Adrenal gland (tissue), 9 donors: ENCODE measurements at regions not wholly inside any gene's neighbourhood (a gene's known extent, or its start where the extent isn't known, plus 50 kb on each side); places are given as distances from the start of the nearest gene placed in this dataset.

Source experiments
- DNase-seq, 7 donors: peaks; one replicate each; pipeline ENCODE4 v3.0.0-alpha.2; 2019 to 2020
- H3K27ac ChIP-seq, 5 donors: fragments of 200-600 bp; sonication (generic) in 4 of 5; 1 replicate in 3 of 5; 2 replicates in 2 of 5; pipeline versions ENCODE4 v1.5.1 to v1.8.0; 2016 to 2020; ENCODE audit warnings: mild to moderate bottlenecking in 1 of 5
- H3K27me3 ChIP-seq: fragments of 200-600 bp; 2 replicates; pipeline ENCODE4 v1.8.0; 2021
- H3K36me3 ChIP-seq, 2 donors: fragments of 200-600 bp; replicated peaks in 1 of 2; 1 replicate in 1 of 2; 2 replicates in 1 of 2; pipeline versions ENCODE4 v1.5.1 to v1.8.0; 2018 to 2022
- H3K4me1 ChIP-seq, 2 donors: fragments of 200-600 bp; replicated peaks in 1 of 2; 1 replicate in 1 of 2; 2 replicates in 1 of 2; pipeline versions ENCODE4 v1.5.1 to v1.8.0; 2018 to 2021
- H3K4me3 ChIP-seq, 4 donors: fragments of 200-600 bp; sonication (generic) in 3 of 4; one replicate each; pipeline ENCODE4 v1.5.1; 2016 to 2018
- H3K9me3 ChIP-seq, 3 donors: fragments of 200-600 bp; sonication (generic) in 1 of 3; replicated peaks in 1 of 3; 1 replicate in 2 of 3; 2 replicates in 1 of 3; pipeline versions ENCODE4 v1.5.1 to v1.8.0; 2016 to 2021
- POLR2A ChIP-seq, 2 donors: fragments of 450-650 bp; IDR thresholded peaks; one replicate each; pipeline ENCODE4 v1.6.1; 2017; ENCODE audit warnings: antibody characterized with exemption in 2 of 2, mild to moderate bottlenecking in 2 of 2, moderate library complexity in 1 of 2
- WGBS, 4 donors: extraction: QIAGEN DNeasy Blood & Tissue Kit in 2 of 4; methylation state at CpG; one replicate each; pipeline versions ENCODE4 v1.1.5 to v1.1.7; 2013 to 2017; 5-methylcytosine and 5-hydroxymethylcytosine counted together
- intact Hi-C, 2 donors: fragments of 100-400 bp; cut with DNase I; formaldehyde crosslinking; loops; one replicate each; pipeline versions ENCODE4 v1.14.1 to v1.15.0; 2022 to 2023
- TF ChIP-seq, protein P1 (sequence below), 6 experiments: fragments of 450-650 bp in 4 of 6; fragments of 200-600 bp in 2 of 6; sonication (generic) in 1 of 6; IDR thresholded peaks; 1 replicate in 5 of 6; 2 replicates in 1 of 6; pipeline versions ENCODE4 v1.5.1 to v1.8.0; 2016 to 2021; ENCODE audit warnings: antibody characterized with exemption in 6 of 6, mild to moderate bottlenecking in 2 of 6, moderate library complexity in 1 of 6
- donor health status: healthy with polysubstance abuse.
- donor health status: Bipolar disorder and iron deficiency.
- donor health status: DM: yes; HTN: yes; CAD: no.
- donor health status: DM: no; HTN: no; CAD: no.
- donor health status: DM: no; HTN: no; CAD: no.

GRCh38 chr9:106056328-106056727, 362.0 kb downstream of the TMEM38B start:
- intact Hi-C loops = no loop called here
- Histone ChIP-seq H3K9me3 (no peaks in the 10 kb centered on the region), H3K27ac (no peak overlapping the region), H3K4me1 (no peaks in the 10 kb centered on the region), H3K4me3 (no peak overlapping the region), H3K27me3 (no peaks in the 10 kb centered on the region), H3K36me3 (no peaks in the 10 kb centered on the region)
- DNase-seq = no peak
- TF ChIP-seq POLR2A (IDR thresholded peaks at IDR 0.05) = no peak
- TF ChIP-seq, protein P1, sequence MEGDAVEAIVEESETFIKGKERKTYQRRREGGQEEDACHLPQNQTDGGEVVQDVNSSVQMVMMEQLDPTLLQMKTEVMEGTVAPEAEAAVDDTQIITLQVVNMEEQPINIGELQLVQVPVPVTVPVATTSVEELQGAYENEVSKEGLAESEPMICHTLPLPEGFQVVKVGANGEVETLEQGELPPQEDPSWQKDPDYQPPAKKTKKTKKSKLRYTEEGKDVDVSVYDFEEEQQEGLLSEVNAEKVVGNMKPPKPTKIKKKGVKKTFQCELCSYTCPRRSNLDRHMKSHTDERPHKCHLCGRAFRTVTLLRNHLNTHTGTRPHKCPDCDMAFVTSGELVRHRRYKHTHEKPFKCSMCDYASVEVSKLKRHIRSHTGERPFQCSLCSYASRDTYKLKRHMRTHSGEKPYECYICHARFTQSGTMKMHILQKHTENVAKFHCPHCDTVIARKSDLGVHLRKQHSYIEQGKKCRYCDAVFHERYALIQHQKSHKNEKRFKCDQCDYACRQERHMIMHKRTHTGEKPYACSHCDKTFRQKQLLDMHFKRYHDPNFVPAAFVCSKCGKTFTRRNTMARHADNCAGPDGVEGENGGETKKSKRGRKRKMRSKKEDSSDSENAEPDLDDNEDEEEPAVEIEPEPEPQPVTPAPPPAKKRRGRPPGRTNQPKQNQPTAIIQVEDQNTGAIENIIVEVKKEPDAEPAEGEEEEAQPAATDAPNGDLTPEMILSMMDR (IDR thresholded peaks at IDR 0.05) = no peak

DNA sequence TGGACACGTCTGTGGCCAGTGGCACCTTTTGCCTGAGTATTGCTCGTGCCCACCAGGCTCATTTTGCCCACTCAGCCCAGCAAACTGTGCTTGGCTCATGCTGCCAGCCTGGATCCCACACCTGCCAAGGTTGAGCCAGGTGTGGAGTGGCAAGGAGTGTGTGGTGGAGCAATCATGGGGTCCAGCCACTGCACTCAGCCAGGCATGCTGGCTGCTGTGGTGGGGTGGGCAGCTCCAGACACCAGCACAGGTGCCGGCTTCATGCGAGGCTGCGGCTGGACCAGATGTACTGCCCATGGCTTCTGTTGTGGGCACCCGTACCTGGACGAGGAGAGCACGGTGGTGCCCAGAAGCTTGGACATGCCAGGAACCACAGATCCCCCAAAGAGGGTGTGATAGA, 364.1 kb downstream of the TMEM38B start:
- no peak for DNase-seq
- H3K4me1 ChIP-seq = no peaks in the 10 kb centered on the region
- H3K9me3 ChIP-seq = no peaks in the 10 kb centered on the region
- no peaks in the 10 kb centered on the region for H3K27me3 ChIP-seq
- H3K4me3 ChIP-seq = no peak overlapping the region
- intact Hi-C loops = no loop called here
- no peaks in the 10 kb centered on the region for H3K36me3 ChIP-seq
- no peak for TF ChIP-seq POLR2A (IDR thresholded peaks at IDR 0.05)
- TF ChIP-seq, protein P1 (IDR thresholded peaks at IDR 0.05) = no peak
- 84 to 96% (median 90%) methylated on average over 2 to 8 of the region's 8 CpGs for whole genome bisulfite sequencing, 4 donors
- no peak overlapping the region for H3K27ac ChIP-seq

DNA sequence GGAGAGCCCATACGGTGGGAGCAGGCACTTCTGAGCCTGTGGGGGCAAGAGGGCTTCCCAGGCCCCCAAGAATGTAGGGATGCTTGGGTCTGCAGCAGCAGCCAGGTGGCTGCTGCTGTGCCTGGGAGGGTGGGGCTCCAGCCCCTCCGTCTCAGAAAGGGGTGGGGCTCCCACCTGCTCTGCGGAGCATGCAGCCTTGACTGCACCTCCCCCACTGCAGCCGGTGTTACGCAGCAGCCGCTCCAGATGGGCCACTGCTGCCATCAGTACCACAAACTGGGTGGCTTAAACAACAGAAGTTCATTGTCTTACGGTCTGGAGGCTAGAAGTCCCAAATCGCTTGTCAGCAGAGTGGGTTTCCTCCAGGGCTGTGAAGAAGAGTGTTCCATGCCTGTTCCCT, 365.5 kb downstream of the TMEM38B start:
- Histone ChIP-seq H3K27ac (no peak overlapping the region), H3K36me3 (no peaks in the 10 kb centered on the region), H3K27me3 (no peaks in the 10 kb centered on the region), H3K9me3 (no peaks in the 10 kb centered on the region), H3K4me1 (no peaks in the 10 kb centered on the region), H3K4me3 (no peak overlapping the region)
- TF ChIP-seq, protein P1 (IDR thresholded peaks at IDR 0.05) = no peak
- no peak for TF ChIP-seq POLR2A (IDR thresholded peaks at IDR 0.05)
- no peak for DNase-seq
- intact Hi-C loops = no loop called here
- 84 to 97% (median 86%) methylated on average over 3 to 8 of the region's 8 CpGs for WGBS, 4 donors

DNA sequence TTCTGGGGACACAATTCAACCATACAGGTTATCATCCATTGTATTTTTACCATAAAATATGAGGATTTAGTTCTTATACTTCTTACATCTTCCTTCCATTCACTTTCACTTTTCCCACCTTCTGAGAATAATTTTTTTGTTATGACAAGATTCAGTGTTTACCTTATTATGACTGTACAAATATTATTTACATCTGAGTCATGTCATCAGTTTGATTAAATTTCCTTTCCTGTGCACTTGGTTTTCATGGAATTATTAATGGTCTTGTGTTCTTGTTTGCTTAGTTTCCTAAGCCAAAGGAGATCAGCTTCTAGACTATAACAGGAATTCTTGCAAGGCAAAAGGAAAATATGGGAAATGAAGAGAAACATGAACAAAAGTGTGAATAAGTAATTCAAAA, 366.5 kb downstream of the TMEM38B start:
- no peak overlapping the region for H3K27ac ChIP-seq
- DNase-seq = no peak
- TF ChIP-seq, protein P1 (IDR thresholded peaks at IDR 0.05) = no peak
- no peak for TF ChIP-seq POLR2A (IDR thresholded peaks at IDR 0.05)
- H3K36me3 ChIP-seq = no peaks in the 10 kb centered on the region
- no peak overlapping the region for H3K4me3 ChIP-seq
- intact Hi-C loops = no loop called here
- H3K27me3 ChIP-seq = no peaks in the 10 kb centered on the region
- no peaks in the 10 kb centered on the region for H3K9me3 ChIP-seq
- no peaks in the 10 kb centered on the region for H3K4me1 ChIP-seq
